ENCODE measurements at regions not wholly inside any gene's neighbourhood (a gene's known extent, or its start where the extent isn't known, plus 50 kb on each side); places are given as distances from the start of the nearest gene placed in this dataset.

DNA sequence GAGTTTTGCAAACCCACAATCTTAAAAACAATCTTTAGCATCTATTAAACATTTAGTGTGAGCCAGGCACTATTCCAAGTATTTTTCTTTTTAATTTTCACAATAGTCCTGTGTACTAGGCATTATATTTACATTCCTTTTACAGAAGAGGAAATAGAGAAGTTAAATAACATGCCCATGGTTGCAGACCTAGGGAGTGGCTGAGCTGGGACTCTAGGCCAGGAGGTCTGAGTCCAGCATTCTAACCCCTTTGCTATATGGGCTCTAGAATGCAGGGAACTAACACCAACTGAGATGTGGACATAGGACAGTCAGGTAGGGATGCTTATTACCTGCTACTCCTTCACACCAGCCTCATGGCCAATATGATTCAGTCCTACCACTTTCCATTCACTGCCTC, 243.8 kb downstream of the XPNPEP1 start:
- TF ChIP-seq, protein P1, sequence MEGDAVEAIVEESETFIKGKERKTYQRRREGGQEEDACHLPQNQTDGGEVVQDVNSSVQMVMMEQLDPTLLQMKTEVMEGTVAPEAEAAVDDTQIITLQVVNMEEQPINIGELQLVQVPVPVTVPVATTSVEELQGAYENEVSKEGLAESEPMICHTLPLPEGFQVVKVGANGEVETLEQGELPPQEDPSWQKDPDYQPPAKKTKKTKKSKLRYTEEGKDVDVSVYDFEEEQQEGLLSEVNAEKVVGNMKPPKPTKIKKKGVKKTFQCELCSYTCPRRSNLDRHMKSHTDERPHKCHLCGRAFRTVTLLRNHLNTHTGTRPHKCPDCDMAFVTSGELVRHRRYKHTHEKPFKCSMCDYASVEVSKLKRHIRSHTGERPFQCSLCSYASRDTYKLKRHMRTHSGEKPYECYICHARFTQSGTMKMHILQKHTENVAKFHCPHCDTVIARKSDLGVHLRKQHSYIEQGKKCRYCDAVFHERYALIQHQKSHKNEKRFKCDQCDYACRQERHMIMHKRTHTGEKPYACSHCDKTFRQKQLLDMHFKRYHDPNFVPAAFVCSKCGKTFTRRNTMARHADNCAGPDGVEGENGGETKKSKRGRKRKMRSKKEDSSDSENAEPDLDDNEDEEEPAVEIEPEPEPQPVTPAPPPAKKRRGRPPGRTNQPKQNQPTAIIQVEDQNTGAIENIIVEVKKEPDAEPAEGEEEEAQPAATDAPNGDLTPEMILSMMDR (IDR thresholded peaks at IDR 0.05): no peak
- no peak for TF ChIP-seq POLR2A (IDR thresholded peaks at IDR 0.05)

Data from heart left ventricle (tissue), 13 donors.